DMS53 treated with DMSO at 0.1 percent for 48 hours (cell line): ENCODE measurements at regions not wholly inside any gene's neighbourhood (a gene's known extent, or its start where the extent isn't known, plus 50 kb on each side); places are given as distances from the start of the nearest gene placed in this dataset.

ENCODE experiments used
- DNase-seq: peaks from one replicate; lab custom pipeline; 2025; ENCODE audit not compliant: unreplicated experiment; lab: John Stamatoyannopoulos, UW

- no peak for DNase-seq
Observed at GRCh38 chr5:133882389-133882695, 86.1 kb downstream of the C5orf15 start.

- DNase-seq = no peak
Observed at GRCh38 chr5:133881576-133882388, 86.6 kb downstream of the C5orf15 start.

- no peak for DNase-seq
Observed at GRCh38 chr5:133878236-133878555, 90.2 kb downstream of the C5orf15 start.

DNA sequence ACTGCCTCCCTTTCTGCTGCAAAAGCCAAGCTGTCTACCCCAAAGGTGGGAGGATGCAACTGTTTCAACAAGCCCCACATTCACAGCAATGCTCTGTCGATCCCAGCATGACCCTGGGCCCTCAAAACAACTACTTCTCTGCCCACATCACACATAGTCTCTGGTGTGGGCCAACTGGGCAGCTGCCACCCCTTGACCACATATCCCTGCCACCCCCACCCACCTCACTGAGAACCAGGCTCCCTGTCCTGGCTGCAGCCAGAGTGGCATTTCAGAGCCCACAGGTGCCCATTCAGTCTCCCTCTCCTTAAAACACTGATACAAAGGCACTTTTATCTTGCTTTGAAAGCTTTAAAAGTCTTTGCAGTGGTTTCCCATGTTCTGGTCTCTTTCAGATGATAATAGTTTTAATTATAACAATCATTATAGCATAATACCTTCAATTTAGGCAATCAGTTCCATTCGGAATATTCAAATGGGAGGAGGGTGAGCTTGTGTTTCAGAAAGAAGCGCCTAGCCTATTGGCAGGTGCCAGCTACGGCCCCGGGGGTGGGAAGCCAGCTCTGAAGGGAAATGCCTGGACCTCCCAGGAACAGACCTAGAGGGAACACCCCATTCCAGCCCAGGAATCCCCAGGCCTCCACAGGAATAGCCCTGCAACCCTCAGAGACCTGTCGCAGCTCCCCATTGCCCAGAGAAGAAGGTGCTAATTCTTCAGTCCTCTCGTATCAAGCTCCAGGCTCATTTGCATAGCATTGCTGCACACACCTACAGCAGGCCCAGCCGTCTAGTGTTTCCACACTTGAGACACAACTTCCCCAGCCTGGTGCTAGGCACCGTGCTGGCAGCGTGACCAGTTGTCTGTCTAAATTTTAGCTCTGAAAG lies 90.8 kb downstream of the C5orf15 start:
- DNase-seq = no peak

- no peak for DNase-seq
Observed at GRCh38 chr5:133876266-133876665, 92.2 kb downstream of the C5orf15 start.

- no peak for DNase-seq
Observed at GRCh38 chr5:133875179-133875578, 93.2 kb downstream of the C5orf15 start.

DNA sequence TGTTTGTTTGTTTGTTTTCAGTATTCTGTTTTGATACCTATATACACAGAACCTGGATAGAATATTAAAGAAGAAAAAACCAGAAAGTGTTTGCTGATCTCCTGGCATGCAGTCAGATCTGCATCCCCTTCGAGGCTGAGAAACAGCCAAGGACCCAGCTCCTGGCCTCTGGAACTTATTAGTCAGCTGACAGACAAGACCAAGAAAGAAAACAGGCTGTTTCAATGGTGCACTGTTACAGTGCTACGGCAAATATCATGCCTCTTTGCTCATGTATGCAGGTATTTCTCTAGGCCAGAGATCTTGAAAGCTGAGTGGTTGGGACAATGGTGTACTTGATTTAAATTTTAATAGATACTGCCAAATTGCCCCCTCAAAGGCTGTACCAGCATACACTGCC lies 95.0 kb downstream of the C5orf15 start:
- DNase-seq = no peak

DNA sequence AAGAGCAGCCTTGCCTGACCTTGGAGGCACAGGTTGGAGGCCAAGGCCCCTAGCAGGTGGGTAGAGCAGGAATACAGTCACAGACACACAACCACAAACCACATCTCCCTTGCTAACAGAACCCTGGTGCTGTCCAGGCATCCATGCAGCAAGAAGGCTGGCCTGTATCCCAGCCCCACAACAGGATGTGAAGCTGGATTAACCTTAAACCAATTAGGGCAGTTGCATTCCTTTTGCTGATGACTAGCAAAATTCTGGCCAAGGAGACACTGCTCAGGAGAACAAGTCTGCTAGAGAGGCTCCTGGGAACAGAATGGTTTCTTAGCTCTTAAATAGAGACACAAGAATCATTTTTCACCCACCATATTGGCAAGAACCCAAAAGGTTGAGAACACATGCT lies 97.8 kb downstream of the C5orf15 start:
- DNase-seq = no peak

GRCh38 chr5:133869519-133870335 lies 98.7 kb downstream of the C5orf15 start:
- no peak for DNase-seq

GRCh38 chr5:133868946-133869518 lies 99.4 kb downstream of the C5orf15 start:
- peak; percentile 52 for DNase-seq

- no peak for DNase-seq
Observed at GRCh38 chr5:133867851-133868545, 100.4 kb downstream of the C5orf15 start.

DNA sequence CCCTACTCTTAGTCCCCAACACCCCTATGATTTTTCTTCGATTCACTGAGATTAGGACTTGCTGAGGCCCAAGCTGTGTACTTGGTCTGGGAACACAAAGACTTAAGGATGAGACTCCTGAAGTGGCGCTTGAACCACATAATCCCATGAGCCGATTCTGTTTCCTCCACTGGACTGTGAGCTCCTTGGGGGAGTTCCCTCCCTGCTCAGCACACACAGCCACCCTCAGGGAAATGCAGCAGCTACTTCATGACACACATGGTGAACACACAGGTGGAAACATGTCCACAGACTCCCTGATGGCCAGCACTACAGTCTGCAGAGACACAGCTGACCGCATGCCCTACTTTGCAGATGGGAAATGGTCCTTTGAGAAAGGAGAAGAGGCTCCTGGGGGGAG lies 101.1 kb downstream of the C5orf15 start:
- no peak for DNase-seq

DNA sequence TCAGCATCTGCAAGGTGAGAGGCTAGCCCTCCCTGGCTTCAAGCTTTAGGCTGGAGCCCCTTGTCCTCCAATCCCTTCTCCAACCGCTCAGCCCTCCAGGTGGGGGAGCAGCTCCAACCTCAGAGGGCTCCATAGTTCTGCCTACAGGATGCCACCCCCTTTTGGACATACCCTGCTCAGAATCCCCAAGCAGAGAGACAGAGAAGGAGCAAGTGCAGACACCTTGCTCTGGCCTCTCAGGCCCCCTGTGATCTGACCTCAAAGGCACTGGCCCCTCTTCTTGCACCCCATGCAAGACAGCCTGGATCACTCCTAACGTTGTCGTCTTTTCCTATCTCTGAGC lies 101.6 kb downstream of the C5orf15 start:
- DNase-seq = no peak

DNA sequence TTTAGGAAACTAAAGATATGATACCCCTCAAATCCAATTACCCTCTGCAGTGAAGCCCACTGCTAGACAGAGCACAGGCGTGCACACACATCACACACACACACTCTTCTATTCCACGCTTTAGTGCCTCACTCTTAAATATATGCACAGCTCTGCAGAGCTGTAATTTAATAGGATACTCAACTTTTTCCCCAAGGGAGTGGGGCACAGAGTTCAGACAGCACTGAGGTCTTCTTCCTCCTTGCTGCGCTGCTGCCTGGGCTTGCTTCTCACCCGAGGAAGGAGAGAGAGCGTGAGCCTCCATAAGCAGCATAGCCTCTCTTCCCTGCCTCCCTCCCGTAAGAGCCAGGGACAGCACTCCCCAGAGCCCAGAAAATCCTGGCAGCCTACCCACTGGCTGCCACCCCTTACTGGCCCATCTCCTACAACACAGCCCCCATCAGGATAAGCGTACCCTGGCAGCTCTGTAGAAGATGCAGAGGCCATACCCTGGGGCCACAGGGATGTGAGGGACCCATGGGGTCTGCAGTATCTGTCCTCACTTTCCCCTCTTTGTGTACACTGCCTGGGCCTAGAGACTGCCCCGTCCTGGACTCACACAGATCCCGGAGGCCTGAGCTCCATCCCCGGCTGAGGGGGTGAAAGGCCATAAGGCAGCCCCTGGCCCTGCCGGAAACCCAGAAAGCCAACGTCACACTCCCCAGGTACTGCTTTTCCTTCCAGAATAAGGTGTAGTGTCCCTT lies 102.1 kb downstream of the C5orf15 start:
- DNase-seq = no peak

GRCh38 chr5:133865113-133865512 lies 103.3 kb downstream of the C5orf15 start:
- DNase-seq = no peak

DNA sequence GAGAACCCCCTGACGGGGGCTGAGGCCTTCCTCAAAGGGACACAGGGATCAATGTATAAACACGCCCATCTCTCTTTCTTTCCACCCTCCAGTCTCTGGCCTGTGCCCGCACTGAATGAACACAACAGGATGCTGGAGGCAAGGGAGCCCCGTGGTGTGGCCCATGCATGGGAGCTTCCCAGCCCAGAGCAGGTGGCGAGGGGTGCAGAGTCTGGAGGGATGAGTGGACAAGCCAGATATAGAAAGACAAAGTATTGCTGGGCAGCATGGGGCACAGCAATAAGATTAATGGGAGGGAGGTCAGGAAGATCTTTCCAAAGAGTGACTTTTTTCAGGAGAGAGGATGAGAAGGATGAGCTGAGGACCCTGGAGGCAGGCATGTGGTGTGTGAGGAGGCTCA lies 103.7 kb downstream of the C5orf15 start:
- DNase-seq = no peak

DNA sequence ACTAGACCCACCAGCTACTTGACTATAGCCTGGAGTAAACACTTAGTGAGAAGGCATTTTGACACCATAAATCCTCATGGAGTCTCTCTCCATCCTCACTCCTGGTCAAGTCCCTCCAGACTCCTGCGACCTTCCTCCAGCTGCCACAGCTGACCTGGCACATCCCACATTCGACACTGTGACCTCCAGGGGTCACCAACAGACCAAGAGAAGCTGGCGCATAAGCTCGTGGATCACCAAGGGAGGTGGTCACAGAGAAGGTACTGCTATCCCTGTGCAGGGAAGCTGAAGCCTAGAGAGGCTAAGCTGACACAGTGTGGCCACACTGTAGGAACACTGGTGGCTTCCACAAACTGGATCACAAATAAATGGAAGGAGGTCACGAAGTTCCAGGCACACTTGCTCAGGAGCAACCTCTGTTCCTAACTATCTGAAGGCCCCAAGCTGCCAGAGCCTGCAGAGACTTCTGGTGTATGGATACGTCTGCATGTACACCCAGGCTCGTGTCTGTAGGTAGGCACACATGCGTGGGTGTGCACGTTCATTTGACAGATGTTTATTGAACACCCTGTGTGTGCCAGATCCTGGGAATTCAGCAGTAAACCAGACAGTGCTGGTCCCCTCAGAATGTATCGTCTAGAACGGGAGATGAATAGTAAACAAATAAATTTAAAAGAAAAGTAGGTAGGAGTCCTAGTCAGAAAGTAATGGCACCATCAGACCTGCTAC lies 104.4 kb downstream of the C5orf15 start:
- DNase-seq = no peak

DNA sequence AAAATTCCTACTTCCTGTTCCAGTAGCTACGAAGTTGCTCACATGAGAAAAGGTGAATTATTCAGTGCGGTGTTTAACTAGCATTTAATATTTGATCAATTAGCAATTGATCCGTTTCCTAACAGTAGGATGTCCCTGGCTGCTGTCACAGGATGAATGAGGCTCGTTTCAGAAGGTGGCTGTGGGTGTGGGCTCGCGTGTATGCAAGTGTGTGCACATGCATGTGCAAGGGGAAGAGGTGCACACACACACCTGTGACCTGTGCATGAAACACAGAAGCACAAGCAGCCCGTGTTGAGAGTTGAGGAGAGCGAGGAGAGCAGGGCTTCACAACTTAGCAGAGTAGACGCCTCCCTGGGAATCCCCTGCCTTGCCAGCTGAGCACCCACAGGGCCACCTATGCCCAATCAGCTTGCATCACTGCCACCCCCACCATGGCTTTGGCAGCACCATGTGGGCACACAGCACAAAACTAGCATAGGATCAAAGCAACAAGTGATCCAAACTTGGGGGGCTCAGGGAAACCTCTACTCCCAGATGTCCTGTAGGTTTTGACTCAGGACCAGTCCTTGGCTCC lies 107.2 kb downstream of the C5orf15 start:
- no peak for DNase-seq

GRCh38 chr5:133859073-133859472 lies 109.4 kb downstream of the C5orf15 start:
- DNase-seq = no peak
